ENCODE measurements at regions not wholly inside any gene's neighbourhood (a gene's known extent, or its start where the extent isn't known, plus 50 kb on each side); places are given as distances from the start of the nearest gene placed in this dataset.

- TF ChIP-seq EZH2phosphoT487 (IDR thresholded peaks at IDR 0.05; ENCODE audit: low read depth) (no peak), CTCF (IDR thresholded peaks at IDR 0.05; ENCODE audit: low read depth, low read length) (no peak)
These were observed 69.4 kb downstream of the C9orf50 start for GRCh38 chr9:129551393-129551973.
